HEK293 (cell line): ENCODE measurements at regions not wholly inside any gene's neighbourhood (a gene's known extent, or its start where the extent isn't known, plus 50 kb on each side); places are given as distances from the start of the nearest gene placed in this dataset.

ENCODE experiments used
- CTCF ChIA-PET: fragments of 350-600 bp; formaldehyde crosslinking; extraction: SDS; loops from one replicate; lab custom pipeline; 2021; ENCODE audit warnings: antibody characterized with exemption; lab: Yijun Ruan, JAX
- POLR2A ChIA-PET: fragments of 300-600 bp; formaldehyde crosslinking; extraction: SDS; loops from one replicate; lab custom pipeline; 2020; ENCODE audit warnings: antibody characterized with exemption, inconsistent platforms; lab: Yijun Ruan, JAX
- H3K27ac ChIP-seq: fragments of 200-500 bp; sonication (Bioruptor generic); 2 replicates; pipeline ENCODE4 v1.5.1; 2014; ENCODE audit warnings: low read depth, low read length, control low read depth, inconsistent platforms; ENCODE audit errors: extremely low read depth
- H3K36me3 ChIP-seq, 2 experiments: fragments of 200-500 bp in 1 of 2; sonication (Bioruptor generic) in 1 of 2; 1 replicate in 1 of 2; 2 replicates in 1 of 2; pipeline ENCODE4 v1.5.1; 2014 to 2017; ENCODE audit warnings: inconsistent platforms in 2 of 2, low read length in 2 of 2; ENCODE audit not compliant: control insufficient read depth in 2 of 2, insufficient read depth in 1 of 2
- H3K4me1 ChIP-seq: fragments of 200-500 bp; sonication (Bioruptor generic); 2 replicates; pipeline ENCODE4 v1.5.1; 2014; ENCODE audit warnings: mild to moderate bottlenecking, low read length, inconsistent platforms; ENCODE audit not compliant: control insufficient read depth, insufficient read depth
- H3K4me3 ChIP-seq: 2 replicates; pipeline ENCODE4 v1.5.1; 2011; ENCODE audit warnings: low read depth, mild to moderate bottlenecking, control low read depth, low read length, moderate library complexity
- H3K9me3 ChIP-seq: fragments of 200-500 bp; sonication (Bioruptor generic); 2 replicates; pipeline ENCODE4 v1.5.1; 2014; ENCODE audit warnings: low read depth, low read length, inconsistent platforms; ENCODE audit not compliant: control insufficient read depth, insufficient read depth
- ATF2 ChIP-seq: fragments of 450-650 bp; formaldehyde crosslinking; IDR thresholded peaks from 2 replicates; pipeline ENCODE4 v1.5.1; 2016; ENCODE audit warnings: missing biosample characterization, missing genetic modification characterization, low read depth
- GLI2 ChIP-seq: fragments of 450-650 bp; formaldehyde crosslinking; IDR thresholded peaks from 2 replicates; pipeline ENCODE4; 2017; ENCODE audit warnings: missing biosample characterization, missing genetic modification characterization, low read depth, borderline replicate concordance
- INSM2 ChIP-seq: fragments of 450-650 bp; formaldehyde crosslinking; IDR thresholded peaks from 2 replicates; pipeline ENCODE4 v1.5.1; 2016; ENCODE audit warnings: missing biosample characterization, missing genetic modification characterization
- OSR2 ChIP-seq: fragments of 450-650 bp; formaldehyde crosslinking; IDR thresholded peaks from 2 replicates; pipeline ENCODE4 v1.5.1; 2016; ENCODE audit warnings: missing biosample characterization, missing genetic modification characterization
- SCRT2 ChIP-seq: fragments of 450-650 bp; formaldehyde crosslinking; IDR thresholded peaks from 2 replicates; pipeline ENCODE4 v1.5.1; 2016; ENCODE audit warnings: missing biosample characterization, missing genetic modification characterization
- ZEB2 ChIP-seq: fragments of 450-650 bp; formaldehyde crosslinking; IDR thresholded peaks from 2 replicates; pipeline ENCODE4 v1.5.1; 2016; ENCODE audit warnings: missing biosample characterization, missing genetic modification characterization
- ZNF175 ChIP-seq: fragments of 450-650 bp; formaldehyde crosslinking; IDR thresholded peaks from 2 replicates; pipeline ENCODE4 v1.5.1; 2016; ENCODE audit warnings: missing biosample characterization, missing genetic modification characterization
- ZNF24 ChIP-seq: fragments of 450-650 bp; formaldehyde crosslinking; IDR thresholded peaks from 2 replicates; pipeline ENCODE4 v1.5.1; 2016; ENCODE audit warnings: missing biosample characterization, missing genetic modification characterization
- ZNF366 ChIP-seq: fragments of 450-650 bp; formaldehyde crosslinking; conservative IDR thresholded peaks from 2 replicates; pipeline ENCODE4 v1.5.1; 2016; ENCODE audit warnings: missing biosample characterization, missing genetic modification characterization
- ZNF518A ChIP-seq: fragments of 450-650 bp; formaldehyde crosslinking; conservative IDR thresholded peaks from 2 replicates; pipeline ENCODE4 v1.5.1; 2016; ENCODE audit warnings: low read depth, missing biosample characterization, missing genetic modification characterization
- ZNF624 ChIP-seq: fragments of 450-650 bp; formaldehyde crosslinking; IDR thresholded peaks from 2 replicates; pipeline ENCODE4 v1.5.1; 2017; ENCODE audit warnings: missing biosample characterization, missing genetic modification characterization
- ZNF629 ChIP-seq: fragments of 450-650 bp; formaldehyde crosslinking; IDR thresholded peaks from 2 replicates; pipeline ENCODE4 v1.5.1; 2017; ENCODE audit warnings: missing biosample characterization, missing genetic modification characterization
- ZNF639 ChIP-seq: fragments of 450-650 bp; formaldehyde crosslinking; IDR thresholded peaks from 2 replicates; pipeline ENCODE4 v1.5.1; 2016; ENCODE audit warnings: missing biosample characterization, missing genetic modification characterization
- ZNF843 ChIP-seq: fragments of 450-650 bp; formaldehyde crosslinking; IDR thresholded peaks from 2 replicates; pipeline ENCODE4 v1.5.1; 2016; ENCODE audit warnings: missing biosample characterization, missing genetic modification characterization
- ZSCAN16 ChIP-seq: fragments of 450-650 bp; formaldehyde crosslinking; IDR thresholded peaks from 2 replicates; pipeline ENCODE4 v1.5.1; 2016; ENCODE audit warnings: missing biosample characterization, missing genetic modification characterization
- ZXDB ChIP-seq: fragments of 450-650 bp; formaldehyde crosslinking; IDR thresholded peaks from 2 replicates; pipeline ENCODE4 v1.5.1; 2016; ENCODE audit warnings: missing biosample characterization, missing genetic modification characterization

GRCh38 chr9:110089681-110090370 lies 118.1 kb downstream of the C9orf152 start (continued):
- TF ChIP-seq ZNF843 (tag by site-specific recombination) = peak; percentile 84
- no peak for TF ChIP-seq SCRT2 (tag by site-specific recombination)
- TF ChIP-seq ZEB2 = no peak
- peak; percentile 51; the same call in 1 of the 2 replicates for TF ChIP-seq ZNF629 (tag by site-specific recombination)
- TF ChIP-seq ZNF639 (tag by site-specific recombination) = peak; percentile 50; the same call in 1 of the 2 replicates
- 0 out of 2 replicates have a peak, but pooled peaks have one; percentile 30 for TF ChIP-seq INSM2 (tag by site-specific recombination)
- TF ChIP-seq OSR2 = peak; percentile 93
- TF ChIP-seq ZXDB (tag by site-specific recombination) = peak; percentile 40; the same call in 1 of the 2 replicates
- TF ChIP-seq ZNF366 (tag by site-specific recombination) = peak; percentile 74
- no peak for TF ChIP-seq ZNF175 (tag by site-specific recombination)
- peak; percentile 30; the same call in 1 of the 2 replicates for TF ChIP-seq ZNF24 (tag by site-specific recombination)
- TF ChIP-seq ZNF624 (tag by site-specific recombination) = no peak
- TF ChIP-seq GLI2 (tag by site-specific recombination) = 0 out of 2 replicates have a peak, but pooled peaks have one; percentile 13

- POLR2A ChIA-PET = no interaction called here
- no peak overlapping the region for H3K27ac ChIP-seq
- CTCF ChIA-PET = interaction anchor here (0.6 kb wide), 1 partner anchor 411 kb away, joined by 4 read pairs; no protein-coding TSS in a partner anchor
Observed at GRCh38 chr9:110092792-110093191, 115.2 kb downstream of the C9orf152 start.

More at GRCh38 chr9:110092792-110093191, 115.2 kb downstream of the C9orf152 start:
- no peak overlapping the region for H3K4me3 ChIP-seq
- H3K9me3 ChIP-seq = no peaks in the 10 kb centered on the region
- peaks cover 5% of the 10 kb centered on the region for H3K4me1 ChIP-seq
- no peak for TF ChIP-seq ATF2 (tag by site-specific recombination)
- TF ChIP-seq ZNF629 (tag by site-specific recombination) = no peak
- TF ChIP-seq ZSCAN16 (tag by site-specific recombination) = no peak
- TF ChIP-seq ZNF518A (tag by site-specific recombination) = no peak
- TF ChIP-seq, all 188 proteins: peak for 0
- H3K36me3 ChIP-seq = no peaks in the 10 kb centered on the region
